GM12892 (cell line): ENCODE measurements at regions not wholly inside any gene's neighbourhood (a gene's known extent, or its start where the extent isn't known, plus 50 kb on each side); places are given as distances from the start of the nearest gene placed in this dataset.

Source experiments
- POLR2A ChIP-seq: IDR thresholded peaks from 2 replicates; pipeline ENCODE4 v1.6.1; 2011; ENCODE audit warnings: low read depth, low read length, control low read depth
- POLR2AphosphoS5 ChIP-seq: IDR thresholded peaks from 2 replicates; pipeline ENCODE4 v1.6.1; 2011; ENCODE audit warnings: low read depth, low read length, control low read depth
- TAF1 ChIP-seq: IDR thresholded peaks from 2 replicates; pipeline ENCODE4 v1.6.1; 2011; ENCODE audit warnings: low read depth, mild to moderate bottlenecking, control low read depth, low read length, borderline replicate concordance

- TF ChIP-seq POLR2A (no peak), POLR2AphosphoS5 (no peak), TAF1 (no peak)
Measured at GRCh38 chr5:123753180-123753936, 241.4 kb downstream of the CSNK1G3 start.
